ENCODE measurements at regions not wholly inside any gene's neighbourhood (a gene's known extent, or its start where the extent isn't known, plus 50 kb on each side); places are given as distances from the start of the nearest gene placed in this dataset.

DNA sequence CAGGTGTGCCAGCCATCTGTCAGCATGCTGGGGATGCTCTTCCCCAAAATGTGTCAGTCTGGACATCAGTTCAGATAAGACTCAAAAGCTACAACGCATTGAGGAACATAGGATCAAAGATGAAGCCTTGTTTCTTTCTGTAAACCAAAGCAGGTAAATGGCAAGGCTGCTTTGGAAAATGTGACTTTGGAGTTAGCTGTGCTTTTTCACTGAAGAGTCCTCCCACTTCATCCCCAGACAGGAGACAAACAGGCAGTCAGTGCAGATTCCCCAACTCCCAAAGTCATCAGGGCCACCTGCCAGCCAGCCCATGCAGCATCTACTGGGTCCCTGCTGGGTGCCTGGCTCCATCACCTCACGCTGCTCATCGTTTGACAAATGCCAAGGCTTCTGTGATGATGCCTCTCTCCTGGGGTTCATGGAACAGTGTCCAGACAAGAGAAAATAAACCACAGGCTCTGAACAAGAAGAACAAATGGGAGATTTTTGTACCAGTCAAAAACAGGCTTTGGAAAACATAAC lies 205.0 kb upstream of the BTBD3 start:
- no peak overlapping the region for H2AK5ac ChIP-seq (ENCODE audit: low read depth, low read length)
- H3K4me2 ChIP-seq (ENCODE audit: low read depth, low read length) = no peak overlapping the region
- H3K4me1 ChIP-seq (ENCODE audit: control insufficient read depth, insufficient read depth, low read length) = peaks cover 8% of the 10 kb centered on the region; the same call in 1 of the 2 replicates
- H3K79me1 ChIP-seq (ENCODE audit: low read depth in 1 of 2, low read length in 2 of 2) = no peaks in the 10 kb centered on the region
- WGBS, 2 experiments (ENCODE audit: extremely low coverage in 2 of 2, insufficient read length in 1 of 2) = no CpG with 5 or more reads among the region's 3 CpGs
- no TSS peak for BruUV-seq (replicated peaks)
- H4K5ac ChIP-seq (ENCODE audit: low read depth, low read length) = no peak overlapping the region
- H2BK120ac ChIP-seq (ENCODE audit: low read depth, low read length) = no peak overlapping the region
- no peaks in the 10 kb centered on the region for H3K9me3 ChIP-seq (ENCODE audit: control insufficient read depth, insufficient read depth, low read length)
- ChIA-PET CTCF (no interaction called here), POLR2A (ENCODE audit: unreplicated experiment) (no interaction called here)
- peaks cover 5% of the 10 kb centered on the region; the same call in 1 of the 2 replicates for H3K27me3 ChIP-seq (ENCODE audit: control insufficient read depth, insufficient read depth, low read length)
- H2AK9ac ChIP-seq (replicated peaks; ENCODE audit: low read depth, low read length, poor library complexity) = no peak overlapping the region
- H4K91ac ChIP-seq (ENCODE audit: insufficient read depth, low read depth, low read length) = no peak overlapping the region
- H2BK15ac ChIP-seq (ENCODE audit: low read depth, low read length) = no peak overlapping the region
- H4K8ac ChIP-seq (ENCODE audit: low read depth in 2 of 2, low read length in 2 of 2) = no peak overlapping the region
- intact Hi-C loops (cut with micrococcal nuclease) = no loop called here
- no peak overlapping the region for H3K56ac ChIP-seq (ENCODE audit: extremely low read depth, insufficient read depth, low read length)
- TF ChIP-seq CEBPB (IDR thresholded peaks at IDR 0.05; ENCODE audit: low read depth, low read length) (no peak), MXI1 (IDR thresholded peaks at IDR 0.05; ENCODE audit: borderline replicate concordance, low read depth, low read length) (no peak), MAZ (IDR thresholded peaks at IDR 0.05; ENCODE audit: borderline replicate concordance, low read depth, low read length) (no peak), CHD1 (IDR thresholded peaks at IDR 0.05; ENCODE audit: low read depth, low read length) (no peak), MAFK (IDR thresholded peaks at IDR 0.05; ENCODE audit: low read depth, low read length) (no peak), RFX5 (IDR thresholded peaks at IDR 0.05; ENCODE audit: low read depth, low read length) (no peak), RCOR1 (IDR thresholded peaks at IDR 0.05; ENCODE audit: insufficient replicate concordance, low read length) (no peak), SMC3 (IDR thresholded peaks at IDR 0.05; ENCODE audit: low read depth, low read length) (no peak), RAD21 (IDR thresholded peaks at IDR 0.05; ENCODE audit: low read length) (no peak)
- TF ChIP-seq, protein P1, sequence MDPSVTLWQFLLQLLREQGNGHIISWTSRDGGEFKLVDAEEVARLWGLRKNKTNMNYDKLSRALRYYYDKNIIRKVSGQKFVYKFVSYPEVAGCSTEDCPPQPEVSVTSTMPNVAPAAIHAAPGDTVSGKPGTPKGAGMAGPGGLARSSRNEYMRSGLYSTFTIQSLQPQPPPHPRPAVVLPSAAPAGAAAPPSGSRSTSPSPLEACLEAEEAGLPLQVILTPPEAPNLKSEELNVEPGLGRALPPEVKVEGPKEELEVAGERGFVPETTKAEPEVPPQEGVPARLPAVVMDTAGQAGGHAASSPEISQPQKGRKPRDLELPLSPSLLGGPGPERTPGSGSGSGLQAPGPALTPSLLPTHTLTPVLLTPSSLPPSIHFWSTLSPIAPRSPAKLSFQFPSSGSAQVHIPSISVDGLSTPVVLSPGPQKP (IDR thresholded peaks at IDR 0.05; ENCODE audit: borderline replicate concordance, low read depth, low read length) = no peak
- ATAC-seq (ENCODE audit: low read depth) (no peak), DNase-seq (no peak)
- H3K9ac ChIP-seq (ENCODE audit: low read depth, low read length) = no peak overlapping the region
- H4K20me1 ChIP-seq (ENCODE audit: insufficient read depth, low read length) = no peaks in the 10 kb centered on the region
- no peaks in the 10 kb centered on the region for H3K36me3 ChIP-seq (ENCODE audit: control insufficient read depth, insufficient read depth, low read length)
- H3K4ac ChIP-seq (ENCODE audit: low read depth, low read length) = no peak overlapping the region
- dilution Hi-C loops (cut with HindIII; ENCODE audit: low sequenced_read_pairs, unreplicated experiment) = no loop called here
- H3K27ac ChIP-seq (ENCODE audit: insufficient read depth, low read length) = no peak overlapping the region
- no peak overlapping the region for H2BK20ac ChIP-seq (ENCODE audit: low read depth, low read length)
- H2AFZ ChIP-seq (replicated peaks; ENCODE audit: low read length, poor library complexity) = no peak overlapping the region
- no peak overlapping the region for H3K18ac ChIP-seq (ENCODE audit: low read depth, low read length)
- H3K4me3 ChIP-seq (ENCODE audit: insufficient read depth, low read depth, low read length) = no peak overlapping the region
- H2BK5ac ChIP-seq (ENCODE audit: low read depth, low read length, poor library complexity, severe bottlenecking) = no peak overlapping the region
- in situ Hi-C loops (cut with MboI; ENCODE audit: low sequenced_read_pairs) = no loop called here
- H3K9me1 ChIP-seq (ENCODE audit: insufficient read depth, low read length) = no peaks in the 10 kb centered on the region
- H3K23ac ChIP-seq (ENCODE audit: low read depth, low read length) = no peak overlapping the region
- H3K14ac ChIP-seq (replicated peaks; ENCODE audit: low read depth, low read length) = no peak overlapping the region
